GM21786 (cell line): ENCODE measurements at regions not wholly inside any gene's neighbourhood (a gene's known extent, or its start where the extent isn't known, plus 50 kb on each side); places are given as distances from the start of the nearest gene placed in this dataset.
A peak's percentile ranks its signal among the peaks of the same experiment; 100 is the strongest.
"Not testable (repeated sequence)": the region's sequence is repeated elsewhere in the genome, so short reads cannot be mapped to it uniquely, and the experiment has no call there.

Experiments used
- ATAC-seq: cut with Tn5 transposase; IDR thresholded peaks from one replicate; pipeline ENCODE4 v1.9.1; 2021; ENCODE audit not compliant: unreplicated experiment

DNA sequence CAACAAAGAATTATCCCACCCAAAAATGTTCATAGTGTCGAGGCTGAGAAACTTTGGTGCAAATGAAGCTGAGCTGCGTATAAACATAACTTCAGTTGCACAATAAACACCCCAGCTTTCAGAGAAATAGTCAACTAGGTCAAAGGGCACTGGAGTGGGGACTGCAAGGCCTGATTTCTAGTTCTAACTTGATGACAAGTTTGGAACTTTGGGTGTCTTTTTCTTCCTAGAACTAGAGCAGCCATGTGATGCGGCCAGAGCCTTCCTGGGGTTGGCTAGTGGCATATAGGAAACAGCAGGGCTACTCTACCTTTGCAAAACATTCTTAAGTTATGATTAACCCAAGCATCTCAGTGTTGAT is 298.4 kb upstream of the AMIGO2 start:
- ATAC-seq: no peak

DNA sequence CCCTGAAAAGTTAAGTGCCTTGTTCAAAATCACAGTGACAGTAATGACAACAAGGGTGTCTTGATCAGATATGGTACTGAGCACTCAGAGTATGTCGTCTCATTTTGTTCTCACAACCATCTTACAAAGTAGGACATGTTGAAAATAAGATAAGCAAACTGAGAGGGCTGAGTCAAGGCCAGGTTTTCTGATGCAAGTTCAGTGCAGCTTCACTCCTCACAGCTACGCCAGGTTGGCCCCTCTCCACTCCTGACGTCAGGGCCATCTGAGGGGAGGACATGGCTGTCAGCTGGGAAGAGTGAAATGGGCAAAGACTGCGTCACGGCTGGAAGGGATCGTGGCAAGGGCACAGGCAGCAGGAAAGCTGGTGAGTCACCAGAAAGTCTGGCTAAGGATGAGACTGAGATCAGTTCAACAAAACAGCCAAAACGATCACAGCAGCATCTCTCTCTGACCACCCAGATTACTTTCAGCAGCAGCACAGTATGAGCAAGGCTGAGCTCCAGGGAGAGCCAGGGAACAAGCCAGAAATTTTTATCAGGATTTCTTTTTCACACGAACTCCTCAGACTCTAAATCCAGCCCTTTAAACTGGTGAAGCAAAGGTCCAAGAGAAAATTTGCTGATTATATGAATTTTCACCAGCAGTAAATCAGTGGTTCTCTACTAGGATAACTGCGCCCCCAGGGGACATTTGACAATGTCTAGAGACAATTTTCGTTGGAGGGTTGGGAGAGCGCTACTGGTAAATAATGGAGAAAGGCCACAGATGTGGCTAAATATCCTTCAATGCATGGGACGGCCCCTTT is 297.9 kb upstream of the AMIGO2 start:
- ATAC-seq: no peak

DNA sequence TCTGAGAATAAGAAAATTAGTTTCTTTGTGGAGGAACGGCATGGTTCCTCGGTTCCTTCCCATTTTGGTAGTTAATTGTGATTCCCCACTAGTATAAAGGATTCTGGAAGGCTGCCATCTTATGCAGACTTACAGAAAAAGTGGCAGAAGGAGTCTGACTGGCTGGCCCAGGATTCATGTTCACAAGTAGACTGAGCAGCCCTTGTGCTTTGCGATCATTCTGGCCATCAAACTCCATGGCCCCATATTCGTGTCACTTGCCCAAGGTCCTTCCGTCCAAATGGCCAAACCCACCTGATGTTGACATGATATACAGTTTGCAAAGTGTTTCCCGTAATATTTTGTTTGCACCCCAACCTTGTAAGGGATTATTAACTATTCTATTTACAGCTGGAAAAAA is 297.2 kb upstream of the AMIGO2 start:
- no peak for ATAC-seq

DNA sequence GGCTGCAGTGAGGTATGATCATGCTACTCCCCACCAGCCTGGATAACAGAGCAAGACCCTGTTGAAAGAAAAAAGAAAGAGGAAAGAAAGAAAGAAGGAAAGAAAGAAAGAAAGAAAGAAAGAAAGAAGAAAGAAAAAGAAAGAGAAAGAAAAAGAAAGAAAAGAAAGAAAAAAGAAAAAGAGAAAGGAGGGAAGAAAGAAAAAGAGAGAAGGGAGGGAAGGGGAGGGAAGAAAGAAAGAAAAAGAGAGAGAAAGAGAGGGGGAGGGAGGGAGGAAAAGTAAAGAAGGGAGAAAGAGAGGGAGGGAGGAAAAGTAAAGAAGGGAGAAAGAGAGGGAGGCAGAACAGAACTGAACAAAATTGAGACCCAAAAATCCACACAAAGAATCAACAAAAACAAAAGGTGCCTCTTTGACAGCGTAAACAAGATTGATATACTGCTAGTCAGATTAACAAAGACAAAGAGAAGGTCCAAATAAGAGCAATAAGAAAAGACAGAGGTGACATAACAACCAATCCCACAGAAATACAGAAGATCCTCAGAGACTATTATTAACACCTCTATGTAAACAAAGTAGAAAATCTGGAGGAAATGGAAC is 293.9 kb upstream of the AMIGO2 start:
- no peak for ATAC-seq

DNA sequence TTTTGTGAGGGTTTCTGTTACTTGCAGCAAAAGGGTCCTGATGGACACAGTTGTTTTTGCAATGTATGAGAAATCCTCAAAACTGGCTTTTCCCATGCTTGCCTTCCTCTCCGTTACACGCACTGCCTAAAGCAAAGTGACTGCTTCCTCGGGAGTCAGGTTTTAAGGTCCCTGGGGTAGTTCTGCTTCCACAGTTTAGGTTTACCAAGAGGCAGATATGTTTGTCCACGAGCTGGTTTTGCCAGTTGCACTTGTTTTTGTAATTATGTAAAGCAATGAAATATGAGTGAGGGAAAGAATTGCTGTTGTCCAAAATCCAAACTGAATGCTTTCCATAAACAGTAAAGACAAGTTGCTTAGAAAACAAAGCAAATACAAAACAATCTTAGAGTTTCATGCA is 290.7 kb upstream of the AMIGO2 start:
- ATAC-seq: no peak

DNA sequence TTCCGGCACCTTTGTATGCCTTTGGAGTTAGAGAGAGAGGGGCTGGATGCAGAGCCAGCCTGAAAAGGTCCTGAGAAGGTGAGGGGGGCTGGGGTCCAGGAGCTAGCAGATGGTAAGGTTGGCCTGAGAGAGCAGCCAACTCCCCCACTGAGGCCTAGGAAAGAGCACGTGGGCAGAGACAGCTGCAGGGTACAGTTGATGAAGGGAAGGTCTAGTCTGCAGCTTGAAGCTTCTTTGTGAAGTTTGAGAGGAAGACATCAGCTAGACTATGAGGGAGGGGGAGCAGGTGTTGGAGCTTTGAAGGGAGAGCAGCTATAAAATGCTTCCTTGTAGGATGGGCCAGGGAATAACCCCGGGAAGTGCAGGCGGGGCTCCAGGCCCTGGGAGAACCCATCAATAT is 289.3 kb upstream of the AMIGO2 start:
- ATAC-seq: no peak

DNA sequence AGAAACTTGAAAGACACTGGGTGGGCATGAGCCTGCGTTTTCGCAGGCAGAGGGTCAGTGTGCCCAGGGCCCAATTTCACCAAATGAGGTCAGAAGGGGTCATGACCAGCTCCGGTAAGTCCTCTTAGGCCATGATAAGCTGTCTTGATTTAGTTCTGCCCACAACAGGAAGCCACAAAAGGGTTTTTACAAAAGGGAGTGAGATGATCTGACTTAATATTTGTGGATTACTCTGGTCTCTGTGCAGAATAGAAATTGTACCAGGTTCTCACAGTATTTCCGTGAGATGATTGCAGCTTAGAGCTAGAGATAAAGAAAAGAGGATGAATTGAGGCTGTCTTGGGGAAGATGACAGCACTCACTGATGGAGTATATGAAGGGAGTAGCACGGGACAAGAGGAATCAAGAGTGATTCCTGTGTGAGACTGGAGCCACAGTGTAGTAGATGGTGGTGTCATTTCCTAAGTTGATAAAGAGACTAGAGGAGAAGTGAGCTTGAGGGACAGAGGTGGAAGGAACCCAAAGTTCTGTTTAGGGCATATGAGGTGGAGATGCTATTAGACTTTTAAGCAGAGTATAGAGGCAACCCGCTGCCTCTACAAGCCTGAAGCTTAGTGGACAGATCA is 288.3 kb upstream of the AMIGO2 start:
- no peak for ATAC-seq

DNA sequence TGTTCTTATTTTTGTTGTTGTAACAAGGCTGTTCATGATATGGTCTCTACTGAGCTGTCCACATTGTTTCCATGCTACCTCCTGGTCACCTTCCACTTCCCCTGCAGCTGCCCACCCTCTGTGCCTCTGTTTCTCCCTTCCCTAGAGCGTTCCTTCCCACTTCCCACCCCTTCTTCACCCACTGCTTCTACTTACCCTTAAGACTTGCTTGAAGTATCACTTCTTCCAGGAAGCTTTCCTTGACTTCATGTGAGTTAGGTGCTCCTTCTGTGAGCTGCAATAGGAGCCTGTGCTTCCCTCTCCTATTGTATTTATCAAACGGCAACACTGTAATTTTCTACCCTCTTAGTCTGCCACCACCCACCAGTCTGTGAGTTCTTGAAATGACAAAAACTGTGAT is 286.8 kb upstream of the AMIGO2 start:
- ATAC-seq: no peak

DNA sequence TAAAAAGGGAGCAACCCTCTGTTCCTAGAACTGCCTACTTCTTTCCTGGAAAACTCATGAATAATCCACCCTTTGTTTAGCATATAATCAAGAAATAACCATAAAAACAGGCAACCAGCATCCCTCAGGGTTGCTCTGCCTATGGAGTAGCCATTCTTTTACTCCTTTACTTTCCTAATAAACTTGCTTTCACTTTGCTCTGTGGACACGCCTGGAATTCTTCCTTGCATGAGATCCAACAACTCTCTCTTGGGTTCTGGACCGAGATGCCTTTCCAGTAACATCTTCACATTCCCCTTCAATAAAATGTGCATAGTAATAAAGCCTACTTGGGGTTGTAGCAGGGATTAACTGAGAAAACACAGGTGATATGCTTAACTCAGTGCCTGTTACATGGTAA is 286.4 kb upstream of the AMIGO2 start:
- no peak for ATAC-seq

DNA sequence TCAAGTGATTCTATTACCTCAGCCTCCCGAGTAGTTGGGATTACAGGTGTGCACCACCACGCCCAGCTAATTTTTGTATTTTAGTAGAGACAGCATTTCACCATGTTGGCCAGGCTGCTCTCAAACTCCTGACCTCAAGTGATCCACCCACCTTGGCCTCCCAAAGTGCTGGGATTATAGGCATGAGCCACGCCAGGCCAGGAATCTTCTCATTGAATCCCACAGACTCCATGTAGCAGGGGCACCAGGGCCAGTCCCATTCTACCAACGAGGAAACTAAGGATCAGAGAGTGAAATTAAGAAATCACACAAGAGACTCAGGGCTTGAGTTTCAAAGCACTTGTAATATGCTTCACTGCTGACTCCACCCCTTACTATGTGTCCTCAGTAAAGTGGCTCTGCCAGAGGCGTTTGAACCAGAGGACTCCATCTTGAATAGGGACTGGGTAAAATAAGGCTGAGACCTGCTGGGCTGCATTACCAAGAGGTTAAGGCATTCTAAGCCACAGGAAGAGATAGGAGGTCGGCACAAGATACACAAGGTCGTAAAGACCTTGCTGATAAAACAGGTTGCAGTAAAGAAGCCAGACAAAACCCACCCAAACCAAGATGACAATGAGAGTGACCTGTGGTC is 285.8 kb upstream of the AMIGO2 start:
- ATAC-seq: not testable (repeated sequence)

DNA sequence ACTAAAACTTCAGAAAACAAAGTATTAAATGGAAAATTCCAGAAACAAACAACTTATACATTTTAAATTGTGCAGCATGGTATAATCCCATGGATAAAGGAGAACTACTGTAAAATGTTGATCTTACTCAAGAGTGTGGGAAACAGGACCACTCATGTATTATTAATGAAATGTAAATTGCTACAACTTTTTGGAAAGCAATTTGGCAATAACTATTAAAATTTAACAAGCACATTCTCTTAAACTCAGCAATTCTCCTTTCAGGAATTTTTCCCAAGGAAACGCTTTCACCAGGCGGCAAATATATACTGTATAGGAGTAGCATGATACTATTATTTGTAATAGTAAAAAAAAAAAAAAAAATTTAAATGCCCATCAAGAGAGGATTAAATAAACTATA is 284.5 kb upstream of the AMIGO2 start:
- no peak for ATAC-seq

DNA sequence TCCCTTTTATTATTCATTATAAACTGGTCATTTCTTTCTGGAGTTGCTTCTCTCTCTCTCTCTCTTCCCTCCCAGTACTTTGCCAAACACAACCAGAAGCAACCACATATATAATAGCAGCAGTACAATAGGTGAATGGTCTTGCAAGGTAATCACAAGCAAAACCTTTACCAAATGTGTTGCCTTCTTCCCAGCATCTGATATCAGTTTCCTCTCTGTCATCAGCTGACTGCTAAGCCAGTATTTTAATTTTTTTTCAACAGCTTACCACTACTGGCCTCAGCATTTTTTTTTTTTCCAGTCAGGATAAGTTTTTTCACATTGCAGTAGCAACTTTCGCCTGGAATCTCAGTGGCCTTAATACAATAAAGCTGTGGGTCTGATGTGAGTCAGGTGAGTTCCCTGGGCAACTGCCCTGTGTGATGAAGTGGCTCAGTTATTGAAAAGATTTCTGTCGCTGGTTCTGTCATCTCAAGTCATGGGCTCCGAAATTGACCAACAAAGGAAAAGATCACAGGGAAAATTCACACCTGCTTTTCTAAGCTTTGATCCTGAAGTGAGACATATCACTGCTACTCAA is 282.5 kb upstream of the AMIGO2 start:
- ATAC-seq: no peak

DNA sequence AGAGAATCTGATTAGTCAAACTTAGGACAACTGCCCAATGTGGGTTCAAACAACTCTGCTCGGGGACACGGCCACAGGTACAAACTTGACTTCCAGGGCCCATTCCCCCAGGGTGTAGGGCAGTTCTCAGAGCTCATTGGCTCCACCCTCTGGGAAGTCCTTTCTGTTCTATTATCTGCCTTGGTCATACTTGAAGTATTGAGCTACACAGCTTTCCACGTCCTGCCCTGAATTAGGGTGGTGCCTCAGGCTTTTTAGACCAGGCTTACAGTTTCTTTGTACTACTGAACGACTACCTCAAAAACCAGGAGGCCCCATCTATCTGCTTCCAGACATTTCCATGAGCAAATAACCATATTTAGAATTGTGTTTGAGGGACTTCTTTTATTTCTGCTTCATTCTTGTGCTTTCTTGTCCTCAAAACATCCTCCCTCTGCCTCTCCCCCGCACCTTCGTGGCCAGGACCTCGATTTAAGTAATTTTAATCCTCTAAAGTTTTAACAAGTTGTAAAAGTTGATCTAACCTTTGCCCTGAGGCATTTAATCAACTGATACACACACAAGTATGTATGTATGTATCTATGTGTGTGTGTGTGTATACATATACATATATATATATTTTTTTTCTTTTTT is 281.7 kb upstream of the AMIGO2 start:
- peak; percentile 80 for ATAC-seq

DNA sequence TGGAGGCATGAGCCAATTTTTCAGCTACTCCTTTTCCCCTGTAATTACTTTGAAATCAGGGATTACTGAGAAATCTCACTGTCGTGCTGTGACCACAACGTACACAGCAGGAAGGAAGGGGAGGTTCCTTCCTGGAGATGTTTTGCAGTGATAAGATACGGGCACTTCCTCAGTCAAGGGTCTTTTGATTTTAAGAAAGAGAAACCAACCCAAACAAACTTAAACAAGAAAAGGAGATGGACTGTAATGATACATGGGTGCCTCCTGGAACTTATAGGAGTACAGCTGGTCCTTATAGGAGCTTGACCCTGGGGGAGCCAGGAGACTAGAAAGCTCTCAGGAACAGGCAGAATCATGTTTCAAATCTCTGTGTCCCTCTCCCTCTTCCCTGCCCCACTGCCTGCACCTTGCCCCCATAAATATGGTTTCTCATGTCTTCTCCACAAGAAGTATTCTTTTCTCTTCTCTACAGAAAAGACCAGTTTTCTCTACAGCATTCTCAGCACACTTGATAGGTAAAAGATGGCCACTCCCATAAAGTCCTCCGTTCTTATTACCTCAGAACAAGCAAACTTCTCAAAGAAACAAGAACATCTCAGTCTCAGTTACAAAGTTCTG is 281.1 kb upstream of the AMIGO2 start:
- ATAC-seq: peak; percentile 17

DNA sequence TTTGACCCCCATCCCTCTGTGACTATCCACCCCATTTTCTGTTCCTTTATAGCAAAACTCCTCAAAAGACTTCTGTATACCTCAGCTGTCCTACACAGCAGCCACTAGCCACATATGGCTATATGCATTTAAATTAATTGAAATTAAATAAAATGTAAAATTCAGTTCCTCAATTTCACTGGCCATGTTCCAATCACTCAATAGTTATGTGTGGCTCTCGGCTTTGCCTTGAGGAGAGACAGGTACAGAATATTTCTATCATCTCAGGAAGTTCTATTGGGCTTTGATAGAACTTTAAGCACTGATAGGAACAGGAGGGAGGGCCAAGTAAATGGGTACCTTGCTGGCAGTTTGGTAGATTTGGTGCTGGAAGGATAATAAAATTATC is 280.3 kb upstream of the AMIGO2 start:
- ATAC-seq: no peak

DNA sequence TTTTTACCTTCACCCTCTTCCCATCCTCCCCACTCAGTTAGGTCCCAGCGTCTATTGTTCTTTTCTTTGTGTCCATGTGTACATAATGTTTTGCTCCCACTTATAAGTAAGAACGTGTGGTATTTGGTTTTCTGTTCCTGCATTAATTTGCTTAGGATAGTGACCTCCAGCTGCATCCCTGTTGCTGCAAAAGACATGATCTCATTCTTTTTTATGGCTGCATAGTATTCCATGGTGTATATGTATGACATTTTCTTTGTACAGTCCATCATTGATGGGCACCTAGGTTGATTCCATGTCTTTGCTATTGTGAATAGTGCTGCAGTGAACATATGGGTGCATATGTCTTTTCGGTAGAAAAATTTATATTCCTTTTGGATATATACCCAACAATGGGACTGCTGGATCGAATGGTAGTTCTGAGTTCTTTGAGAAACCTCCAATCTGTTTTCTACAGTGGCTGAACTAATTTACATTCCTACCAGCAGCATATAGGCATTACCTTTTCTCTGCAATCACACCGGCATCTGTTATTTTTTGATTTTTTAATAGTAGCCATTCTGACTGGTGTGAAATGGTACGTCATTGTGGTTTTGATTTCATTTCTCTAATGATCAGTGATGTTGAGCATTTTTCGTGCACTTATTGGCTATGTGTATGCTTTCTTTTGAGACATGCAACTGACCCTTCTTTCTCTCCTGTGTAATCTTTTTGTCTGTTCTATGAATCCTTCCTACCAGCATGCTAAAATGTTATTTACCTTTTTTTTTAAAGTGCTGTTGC is 279.7 kb upstream of the AMIGO2 start:
- no peak for ATAC-seq

DNA sequence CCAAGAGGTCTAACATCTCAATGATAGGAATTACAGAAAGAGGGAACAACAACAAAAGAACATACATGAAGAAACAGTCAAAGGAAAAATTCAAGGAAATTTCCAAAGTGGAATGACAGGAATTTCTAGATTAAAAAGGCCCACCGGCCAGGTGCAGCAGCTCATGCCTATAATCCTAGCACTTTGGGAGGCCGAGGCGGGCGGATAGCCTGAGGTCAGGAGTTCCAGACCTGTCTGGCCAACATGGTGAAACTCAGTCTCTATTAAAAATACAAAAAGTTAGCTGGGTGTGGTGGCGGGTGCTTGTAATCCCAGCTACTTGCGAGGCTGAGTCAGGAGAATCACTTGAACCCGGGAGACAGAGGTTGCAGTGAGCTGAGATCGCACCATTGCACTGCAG is 277.2 kb upstream of the AMIGO2 start:
- ATAC-seq: not testable (repeated sequence)

DNA sequence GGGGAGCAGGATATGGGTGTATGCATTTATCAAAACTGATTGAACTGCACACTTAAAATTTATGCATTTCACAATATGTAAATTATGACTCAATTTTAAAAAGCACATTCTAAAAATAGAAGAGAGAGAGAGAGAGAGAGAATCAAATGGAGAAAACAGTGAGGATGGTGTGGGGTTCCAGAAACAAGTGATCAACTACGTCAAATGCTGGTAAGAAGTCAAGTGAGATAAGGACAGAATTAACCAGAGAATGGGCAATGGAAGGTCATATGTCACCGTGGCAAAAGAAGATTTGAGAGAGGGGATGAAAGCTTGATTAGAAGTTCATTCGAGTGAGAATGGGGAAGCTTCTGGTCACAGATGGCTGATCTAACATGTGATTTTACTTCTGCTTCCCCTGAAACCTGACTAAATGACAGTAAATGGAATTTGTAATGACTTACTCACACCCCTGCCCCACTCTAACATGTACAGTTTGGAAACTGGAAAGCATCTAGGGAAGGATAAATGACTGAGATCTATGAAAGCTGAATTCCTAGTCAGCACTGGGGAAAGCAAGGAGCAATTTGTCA is 276.5 kb upstream of the AMIGO2 start:
- ATAC-seq: peak; percentile 83

DNA sequence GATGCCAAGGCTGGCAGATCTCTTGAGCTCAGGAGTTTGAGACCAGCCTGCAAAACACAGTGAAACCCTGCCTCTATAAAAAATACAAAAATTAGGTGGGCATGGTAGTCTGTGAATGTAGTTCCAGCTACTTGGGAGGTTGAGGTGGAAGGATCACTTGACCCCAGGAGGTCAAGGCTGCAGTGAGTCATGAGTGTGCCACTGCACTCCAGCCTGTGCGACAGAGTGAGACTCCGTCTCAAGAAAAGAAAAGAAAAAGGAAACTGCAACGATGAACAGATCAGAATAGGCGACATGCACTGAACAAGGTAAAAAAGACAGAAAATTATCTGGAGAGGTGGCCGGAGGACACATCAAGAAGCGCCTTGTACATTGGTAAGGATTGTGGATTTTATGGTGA is 273.7 kb upstream of the AMIGO2 start:
- no peak for ATAC-seq

DNA sequence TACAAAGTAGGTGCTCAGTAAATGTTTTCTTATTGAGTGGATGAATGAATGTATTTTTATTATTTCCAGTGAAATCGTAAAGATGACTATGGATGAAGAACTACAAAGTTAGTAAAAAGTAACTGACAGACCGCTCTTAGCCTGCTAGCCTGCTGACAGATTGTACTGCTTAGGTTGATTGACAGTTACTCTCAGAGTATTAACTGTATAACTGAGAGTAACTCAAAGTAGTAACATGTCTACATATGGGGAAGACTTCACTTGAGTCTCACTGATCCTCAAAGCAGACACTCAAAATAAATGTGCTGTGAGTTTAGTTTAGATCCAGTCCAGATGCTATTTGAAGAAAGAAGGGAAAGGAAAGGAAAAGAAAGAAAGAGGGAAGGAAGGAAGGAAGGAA is 272.3 kb upstream of the AMIGO2 start:
- no peak for ATAC-seq
